GM19395 (cell line): ENCODE measurements at regions not wholly inside any gene's neighbourhood (a gene's known extent, or its start where the extent isn't known, plus 50 kb on each side); places are given as distances from the start of the nearest gene placed in this dataset.

Source experiments
- ATAC-seq: cut with Tn5 transposase; IDR thresholded peaks from one replicate; pipeline ENCODE4 v1.9.1; 2021; ENCODE audit warnings: mild to moderate bottlenecking, moderate library complexity; ENCODE audit not compliant: unreplicated experiment

DNA sequence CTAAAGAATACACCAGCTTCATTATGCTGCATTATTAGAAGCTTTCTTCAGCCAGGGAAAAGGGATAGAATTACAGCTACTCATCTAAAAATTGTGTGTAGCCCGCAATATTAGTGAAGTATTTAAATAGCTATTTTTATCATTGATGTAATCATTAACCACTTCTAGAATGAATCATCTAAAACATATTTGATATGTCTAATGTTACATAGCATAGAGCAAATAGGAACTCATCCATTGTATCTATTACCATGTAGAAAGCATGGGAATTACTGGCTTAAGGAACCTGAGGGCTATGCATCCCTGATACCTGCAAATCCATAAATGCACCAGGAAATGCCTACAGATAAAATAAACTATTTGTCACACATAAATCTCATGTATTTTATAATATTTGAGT lies 54.5 kb upstream of the VGLL3 start:
- ATAC-seq: no peak

- ATAC-seq: no peak
Measured at GRCh38 chr3:87044846-87045245, 53.9 kb upstream of the VGLL3 start.

DNA sequence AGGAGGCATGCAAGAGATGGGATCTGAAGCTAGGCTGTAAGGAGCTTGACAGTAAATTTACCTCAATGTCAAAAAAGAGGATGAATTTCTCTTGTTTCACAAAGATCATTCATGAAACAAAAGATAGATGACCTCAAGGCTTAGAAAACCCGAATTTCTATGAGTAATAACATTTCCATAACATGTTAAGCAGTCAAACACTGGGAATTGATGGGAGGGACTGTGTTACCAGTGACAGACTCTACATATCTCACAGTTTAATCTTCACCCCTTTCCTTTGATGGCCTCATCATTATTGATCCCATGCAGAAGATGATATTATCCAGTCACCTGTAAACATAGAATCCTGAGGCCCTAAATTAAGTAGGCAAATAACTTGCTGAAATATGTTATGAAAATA lies 53.5 kb upstream of the VGLL3 start:
- ATAC-seq: no peak

- no peak for ATAC-seq
Measured at GRCh38 chr3:87041191-87041590, 50.2 kb upstream of the VGLL3 start.
